ENCODE measurements at regions not wholly inside any gene's neighbourhood (a gene's known extent, or its start where the extent isn't known, plus 50 kb on each side); places are given as distances from the start of the nearest gene placed in this dataset.

DNA sequence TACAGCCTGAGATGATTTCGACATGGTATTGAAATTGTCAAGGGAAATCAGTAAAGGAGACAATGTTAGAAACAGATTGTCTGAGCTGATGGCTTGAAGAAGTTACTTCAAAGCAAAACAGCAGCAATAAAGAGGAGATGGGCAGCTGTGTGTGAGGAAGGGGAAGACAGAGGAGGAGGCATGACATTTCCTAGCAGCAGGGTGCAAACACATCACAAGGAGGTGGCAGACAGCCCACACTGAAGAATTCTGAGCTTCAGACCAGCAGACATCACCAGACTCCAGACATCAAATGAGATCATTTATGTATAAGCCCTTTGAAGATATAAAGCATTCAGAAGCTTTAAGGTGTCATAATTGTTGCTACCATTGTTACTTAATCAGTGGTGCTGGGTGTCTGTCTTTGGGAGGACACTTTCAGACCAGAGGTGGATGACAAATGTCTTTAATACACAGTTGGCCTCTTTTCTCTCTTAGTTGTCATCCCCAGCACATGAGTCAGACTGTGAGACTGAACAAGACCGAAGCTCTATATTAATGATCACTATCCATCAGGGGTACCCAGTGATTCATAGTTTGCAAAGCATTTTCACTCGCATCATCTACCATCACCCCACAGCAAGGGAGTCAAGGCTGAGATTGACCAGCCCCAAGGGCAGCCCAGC, 203.9 kb downstream of the MINAR1 start:
- Histone ChIP-seq H2AFZ (ENCODE audit: low read depth) (peak overlapping the region; percentile 53; the same call in 1 of the 2 replicates), H3K4me1 (ENCODE audit: control insufficient read depth in 1 of 2, insufficient read depth in 2 of 2, low read depth in 1 of 2, low read length in 1 of 2) (peaks cover 3 to 7% of the 10 kb centered on the region in 2 experiments; a peak in 1 of 4 replicates), H3K9me2 (no peaks in the 10 kb centered on the region), H3F3A (replicated peaks; ENCODE audit: insufficient read depth) (peaks cover 7% of the 10 kb centered on the region), H3K9ac (no peak overlapping the region), H3K36me3 (replicated peaks in 1 of 2; ENCODE audit: control insufficient read depth in 1 of 2, insufficient read depth in 2 of 2, low read length in 1 of 2) (no peaks in the 10 kb centered on the region), H3K79me2 (ENCODE audit: insufficient read depth) (no peaks in the 10 kb centered on the region), H3K27me3 (ENCODE audit: insufficient read depth) (no peaks in the 10 kb centered on the region), H4K20me1 (ENCODE audit: insufficient read depth) (no peaks in the 10 kb centered on the region), H3K4me3 (ENCODE audit: low read depth in 2 of 2, low read length in 1 of 2) (no peak overlapping the region), H3K4me2 (no peak overlapping the region), H3K27ac (ENCODE audit: low read depth in 2 of 2, low read length in 1 of 2) (no peak overlapping the region), H3K9me3 (no peaks in the 10 kb centered on the region)
- no peak for DNase-seq
- WGBS (ENCODE audit: low lambda C conversion rate) = 32% methylated on average over 3 of the region's 3 CpGs
- ChIA-PET POLR2A (no interaction called here), CTCF (interaction anchor here (0.7 to 1.3 kb wide), 4 partner anchors 40 to 296 kb away, joined by 3 to 4 read pairs (median 4); no protein-coding TSS in a partner anchor)
- TF ChIP-seq, protein P1, sequence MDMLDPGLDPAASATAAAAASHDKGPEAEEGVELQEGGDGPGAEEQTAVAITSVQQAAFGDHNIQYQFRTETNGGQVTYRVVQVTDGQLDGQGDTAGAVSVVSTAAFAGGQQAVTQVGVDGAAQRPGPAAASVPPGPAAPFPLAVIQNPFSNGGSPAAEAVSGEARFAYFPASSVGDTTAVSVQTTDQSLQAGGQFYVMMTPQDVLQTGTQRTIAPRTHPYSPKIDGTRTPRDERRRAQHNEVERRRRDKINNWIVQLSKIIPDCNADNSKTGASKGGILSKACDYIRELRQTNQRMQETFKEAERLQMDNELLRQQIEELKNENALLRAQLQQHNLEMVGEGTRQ (IDR thresholded peaks at IDR 0.05; ENCODE audit: borderline replicate concordance, low read depth, low read length) = no peak
- TF ChIP-seq GABPA (IDR thresholded peaks at IDR 0.05; ENCODE audit: low read depth) (no peak), YY1 (IDR thresholded peaks at IDR 0.05; ENCODE audit: low read depth) (no peak), SIN3A (IDR thresholded peaks at IDR 0.05; ENCODE audit: borderline replicate concordance, low read depth, low read length) (no peak), ELF1 (IDR thresholded peaks at IDR 0.05) (no peak), GATA2 (CRISPR knock-in tag; IDR thresholded peaks at IDR 0.05) (no peak), CHD2 (IDR thresholded peaks at IDR 0.05; ENCODE audit: low read length, partially characterized antibody) (no peak), FOXJ3 (CRISPR knock-in tag; IDR thresholded peaks at IDR 0.05) (no peak), TAF1 (IDR thresholded peaks at IDR 0.05; ENCODE audit: borderline replicate concordance, low read depth, low read length) (no peak), POLR2AphosphoS5 (IDR thresholded peaks at IDR 0.05; ENCODE audit: low read depth, low read length) (no peak), RFX5 (IDR thresholded peaks at IDR 0.05; ENCODE audit: low read length) (no peak), JUND (IDR thresholded peaks at IDR 0.05) (peak; percentile 60), FOXM1 (IDR thresholded peaks at IDR 0.05; ENCODE audit: low read depth) (no peak), TCF12 (IDR thresholded peaks at IDR 0.05) (peak; percentile 66), TEAD4 (IDR thresholded peaks at IDR 0.05; ENCODE audit: borderline replicate concordance, insufficient read depth) (no peak), NRF1 (IDR thresholded peaks at IDR 0.05; ENCODE audit: low read depth, low read length) (no peak)
- TF ChIP-seq, protein P2, sequence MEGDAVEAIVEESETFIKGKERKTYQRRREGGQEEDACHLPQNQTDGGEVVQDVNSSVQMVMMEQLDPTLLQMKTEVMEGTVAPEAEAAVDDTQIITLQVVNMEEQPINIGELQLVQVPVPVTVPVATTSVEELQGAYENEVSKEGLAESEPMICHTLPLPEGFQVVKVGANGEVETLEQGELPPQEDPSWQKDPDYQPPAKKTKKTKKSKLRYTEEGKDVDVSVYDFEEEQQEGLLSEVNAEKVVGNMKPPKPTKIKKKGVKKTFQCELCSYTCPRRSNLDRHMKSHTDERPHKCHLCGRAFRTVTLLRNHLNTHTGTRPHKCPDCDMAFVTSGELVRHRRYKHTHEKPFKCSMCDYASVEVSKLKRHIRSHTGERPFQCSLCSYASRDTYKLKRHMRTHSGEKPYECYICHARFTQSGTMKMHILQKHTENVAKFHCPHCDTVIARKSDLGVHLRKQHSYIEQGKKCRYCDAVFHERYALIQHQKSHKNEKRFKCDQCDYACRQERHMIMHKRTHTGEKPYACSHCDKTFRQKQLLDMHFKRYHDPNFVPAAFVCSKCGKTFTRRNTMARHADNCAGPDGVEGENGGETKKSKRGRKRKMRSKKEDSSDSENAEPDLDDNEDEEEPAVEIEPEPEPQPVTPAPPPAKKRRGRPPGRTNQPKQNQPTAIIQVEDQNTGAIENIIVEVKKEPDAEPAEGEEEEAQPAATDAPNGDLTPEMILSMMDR (IDR thresholded peaks at IDR 0.05) = no peak
- TF ChIP-seq, protein P3, sequence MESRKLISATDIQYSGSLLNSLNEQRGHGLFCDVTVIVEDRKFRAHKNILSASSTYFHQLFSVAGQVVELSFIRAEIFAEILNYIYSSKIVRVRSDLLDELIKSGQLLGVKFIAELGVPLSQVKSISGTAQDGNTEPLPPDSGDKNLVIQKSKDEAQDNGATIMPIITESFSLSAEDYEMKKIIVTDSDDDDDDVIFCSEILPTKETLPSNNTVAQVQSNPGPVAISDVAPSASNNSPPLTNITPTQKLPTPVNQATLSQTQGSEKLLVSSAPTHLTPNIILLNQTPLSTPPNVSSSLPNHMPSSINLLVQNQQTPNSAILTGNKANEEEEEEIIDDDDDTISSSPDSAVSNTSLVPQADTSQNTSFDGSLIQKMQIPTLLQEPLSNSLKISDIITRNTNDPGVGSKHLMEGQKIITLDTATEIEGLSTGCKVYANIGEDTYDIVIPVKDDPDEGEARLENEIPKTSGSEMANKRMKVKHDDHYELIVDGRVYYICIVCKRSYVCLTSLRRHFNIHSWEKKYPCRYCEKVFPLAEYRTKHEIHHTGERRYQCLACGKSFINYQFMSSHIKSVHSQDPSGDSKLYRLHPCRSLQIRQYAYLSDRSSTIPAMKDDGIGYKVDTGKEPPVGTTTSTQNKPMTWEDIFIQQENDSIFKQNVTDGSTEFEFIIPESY (IDR thresholded peaks at IDR 0.05; ENCODE audit: borderline replicate concordance, low read depth) = no peak
- TF ChIP-seq, protein P4, sequence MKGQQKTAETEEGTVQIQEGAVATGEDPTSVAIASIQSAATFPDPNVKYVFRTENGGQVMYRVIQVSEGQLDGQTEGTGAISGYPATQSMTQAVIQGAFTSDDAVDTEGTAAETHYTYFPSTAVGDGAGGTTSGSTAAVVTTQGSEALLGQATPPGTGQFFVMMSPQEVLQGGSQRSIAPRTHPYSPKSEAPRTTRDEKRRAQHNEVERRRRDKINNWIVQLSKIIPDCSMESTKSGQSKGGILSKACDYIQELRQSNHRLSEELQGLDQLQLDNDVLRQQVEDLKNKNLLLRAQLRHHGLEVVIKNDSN (IDR thresholded peaks at IDR 0.05; ENCODE audit: borderline replicate concordance, low read depth) = no peak
- TF ChIP-seq, protein P5, sequence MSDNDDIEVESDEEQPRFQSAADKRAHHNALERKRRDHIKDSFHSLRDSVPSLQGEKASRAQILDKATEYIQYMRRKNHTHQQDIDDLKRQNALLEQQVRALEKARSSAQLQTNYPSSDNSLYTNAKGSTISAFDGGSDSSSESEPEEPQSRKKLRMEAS (IDR thresholded peaks at IDR 0.05; ENCODE audit: low read depth) = no peak
- TF ChIP-seq, protein P6, sequence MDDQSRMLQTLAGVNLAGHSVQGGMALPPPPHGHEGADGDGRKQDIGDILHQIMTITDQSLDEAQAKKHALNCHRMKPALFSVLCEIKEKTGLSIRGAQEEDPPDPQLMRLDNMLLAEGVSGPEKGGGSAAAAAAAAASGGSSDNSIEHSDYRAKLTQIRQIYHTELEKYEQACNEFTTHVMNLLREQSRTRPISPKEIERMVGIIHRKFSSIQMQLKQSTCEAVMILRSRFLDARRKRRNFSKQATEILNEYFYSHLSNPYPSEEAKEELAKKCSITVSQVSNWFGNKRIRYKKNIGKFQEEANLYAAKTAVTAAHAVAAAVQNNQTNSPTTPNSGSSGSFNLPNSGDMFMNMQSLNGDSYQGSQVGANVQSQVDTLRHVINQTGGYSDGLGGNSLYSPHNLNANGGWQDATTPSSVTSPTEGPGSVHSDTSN (IDR thresholded peaks at IDR 0.05) = peak; percentile 68
- TF ChIP-seq, protein P7, sequence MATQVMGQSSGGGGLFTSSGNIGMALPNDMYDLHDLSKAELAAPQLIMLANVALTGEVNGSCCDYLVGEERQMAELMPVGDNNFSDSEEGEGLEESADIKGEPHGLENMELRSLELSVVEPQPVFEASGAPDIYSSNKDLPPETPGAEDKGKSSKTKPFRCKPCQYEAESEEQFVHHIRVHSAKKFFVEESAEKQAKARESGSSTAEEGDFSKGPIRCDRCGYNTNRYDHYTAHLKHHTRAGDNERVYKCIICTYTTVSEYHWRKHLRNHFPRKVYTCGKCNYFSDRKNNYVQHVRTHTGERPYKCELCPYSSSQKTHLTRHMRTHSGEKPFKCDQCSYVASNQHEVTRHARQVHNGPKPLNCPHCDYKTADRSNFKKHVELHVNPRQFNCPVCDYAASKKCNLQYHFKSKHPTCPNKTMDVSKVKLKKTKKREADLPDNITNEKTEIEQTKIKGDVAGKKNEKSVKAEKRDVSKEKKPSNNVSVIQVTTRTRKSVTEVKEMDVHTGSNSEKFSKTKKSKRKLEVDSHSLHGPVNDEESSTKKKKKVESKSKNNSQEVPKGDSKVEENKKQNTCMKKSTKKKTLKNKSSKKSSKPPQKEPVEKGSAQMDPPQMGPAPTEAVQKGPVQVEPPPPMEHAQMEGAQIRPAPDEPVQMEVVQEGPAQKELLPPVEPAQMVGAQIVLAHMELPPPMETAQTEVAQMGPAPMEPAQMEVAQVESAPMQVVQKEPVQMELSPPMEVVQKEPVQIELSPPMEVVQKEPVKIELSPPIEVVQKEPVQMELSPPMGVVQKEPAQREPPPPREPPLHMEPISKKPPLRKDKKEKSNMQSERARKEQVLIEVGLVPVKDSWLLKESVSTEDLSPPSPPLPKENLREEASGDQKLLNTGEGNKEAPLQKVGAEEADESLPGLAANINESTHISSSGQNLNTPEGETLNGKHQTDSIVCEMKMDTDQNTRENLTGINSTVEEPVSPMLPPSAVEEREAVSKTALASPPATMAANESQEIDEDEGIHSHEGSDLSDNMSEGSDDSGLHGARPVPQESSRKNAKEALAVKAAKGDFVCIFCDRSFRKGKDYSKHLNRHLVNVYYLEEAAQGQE (IDR thresholded peaks at IDR 0.05; ENCODE audit: low read depth, low read length) = no peak
